ENCODE measurements at regions not wholly inside any gene's neighbourhood (a gene's known extent, or its start where the extent isn't known, plus 50 kb on each side); places are given as distances from the start of the nearest gene placed in this dataset.

DNA sequence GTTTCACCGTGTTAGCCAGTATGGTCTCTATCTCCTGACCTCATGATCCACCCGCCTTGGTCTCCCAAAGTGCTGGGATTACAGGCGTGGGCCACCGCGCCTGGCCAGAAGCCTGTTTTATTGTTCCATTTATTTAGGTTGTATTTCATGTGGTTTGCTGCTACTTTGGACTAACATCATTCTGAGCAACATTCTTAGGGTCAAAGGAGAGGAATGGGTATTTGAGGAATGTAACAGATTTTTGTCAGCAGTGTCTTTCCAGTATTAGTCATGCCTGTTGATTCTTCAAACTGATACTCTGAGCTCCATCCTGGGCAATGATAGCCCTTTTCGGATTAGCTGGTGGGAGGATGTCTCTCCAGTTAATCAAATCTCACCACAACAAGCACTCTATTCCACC is 213.0 kb upstream of the CITED2 start:
- DNase-seq (ENCODE audit: low read depth, low spot score), result no peak
- Mint-ChIP-seq H3K4me1 (peaks cover 53% of the 10 kb centered on the region), H3K27ac (ENCODE audit: unreplicated experiment) (no peak overlapping the region), H3K9me3 (peaks cover 2% of the 10 kb centered on the region), H3K36me3 (ENCODE audit: low read depth) (no peaks in the 10 kb centered on the region), H3K27me3 (ENCODE audit: low read depth) (no peaks in the 10 kb centered on the region), H3K4me3 (no peak overlapping the region)
- TF ChIP-seq CTCF (conservative IDR thresholded peaks at IDR 0.05), result no peak

DNA sequence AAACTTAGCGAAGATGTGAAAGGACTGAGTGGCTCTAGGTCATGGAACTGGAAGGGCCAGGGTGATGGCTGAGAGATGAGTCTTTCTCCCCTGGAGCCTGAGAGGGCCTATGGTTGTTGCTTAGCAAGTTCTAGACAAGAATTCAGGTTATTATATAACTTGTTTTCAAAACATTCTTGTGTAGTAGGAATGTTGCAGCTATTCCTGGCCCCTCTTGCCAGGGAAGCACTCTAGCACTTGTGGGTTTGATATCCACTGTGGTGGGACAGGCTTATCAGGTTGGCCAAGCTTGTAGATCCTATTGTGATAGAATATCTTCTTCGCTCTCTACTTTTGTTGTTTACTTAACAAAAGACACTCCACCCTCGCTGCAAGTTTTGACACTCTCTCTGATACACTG is 211.8 kb upstream of the CITED2 start:
- H3K27ac Mint-ChIP-seq (ENCODE audit: unreplicated experiment), result no peak overlapping the region
- DNase-seq (ENCODE audit: low read depth, low spot score), result no peak
- peaks cover 41% of the 10 kb centered on the region for H3K4me1 Mint-ChIP-seq
- no peak for TF ChIP-seq CTCF (conservative IDR thresholded peaks at IDR 0.05)
- peaks cover 2% of the 10 kb centered on the region for H3K9me3 Mint-ChIP-seq
- no peak overlapping the region for H3K4me3 Mint-ChIP-seq
- H3K27me3 Mint-ChIP-seq (ENCODE audit: low read depth), result no peaks in the 10 kb centered on the region
- H3K36me3 Mint-ChIP-seq (ENCODE audit: low read depth), result no peaks in the 10 kb centered on the region

GRCh38 chr6:139584599-139584998 is 210.2 kb upstream of the CITED2 start:
- H3K4me1 Mint-ChIP-seq, result peaks cover 29% of the 10 kb centered on the region
- peaks cover 2% of the 10 kb centered on the region for H3K9me3 Mint-ChIP-seq
- no peak overlapping the region for H3K4me3 Mint-ChIP-seq
- H3K27me3 Mint-ChIP-seq (ENCODE audit: low read depth), result no peaks in the 10 kb centered on the region
- DNase-seq (ENCODE audit: low read depth, low spot score), result no peak
- TF ChIP-seq CTCF (conservative IDR thresholded peaks at IDR 0.05), result no peak
- no peaks in the 10 kb centered on the region for H3K36me3 Mint-ChIP-seq (ENCODE audit: low read depth)
- no peak overlapping the region for H3K27ac Mint-ChIP-seq (ENCODE audit: unreplicated experiment)

GRCh38 chr6:139583420-139583819 is 209.0 kb upstream of the CITED2 start:
- H3K4me1 Mint-ChIP-seq, result peaks cover 18% of the 10 kb centered on the region
- no peak overlapping the region for H3K4me3 Mint-ChIP-seq

GRCh38 chr6:139582956-139583355 is 208.5 kb upstream of the CITED2 start:
- no peaks in the 10 kb centered on the region for H3K36me3 Mint-ChIP-seq (ENCODE audit: low read depth)
- H3K27ac Mint-ChIP-seq (ENCODE audit: unreplicated experiment), result no peak overlapping the region
- H3K27me3 Mint-ChIP-seq (ENCODE audit: low read depth), result no peaks in the 10 kb centered on the region
- H3K4me3 Mint-ChIP-seq, result no peak overlapping the region
- H3K4me1 Mint-ChIP-seq, result peaks cover 17% of the 10 kb centered on the region
- H3K9me3 Mint-ChIP-seq, result peaks cover 2% of the 10 kb centered on the region
- TF ChIP-seq CTCF (conservative IDR thresholded peaks at IDR 0.05), result no peak
- DNase-seq (ENCODE audit: low read depth, low spot score), result no peak

More at GRCh38 chr6:139583420-139583819, 209.0 kb upstream of the CITED2 start:
- H3K9me3 Mint-ChIP-seq, result peaks cover 2% of the 10 kb centered on the region
- no peaks in the 10 kb centered on the region for H3K36me3 Mint-ChIP-seq (ENCODE audit: low read depth)
- H3K27me3 Mint-ChIP-seq (ENCODE audit: low read depth), result no peaks in the 10 kb centered on the region
- no peak for DNase-seq (ENCODE audit: low read depth, low spot score)
- no peak overlapping the region for H3K27ac Mint-ChIP-seq (ENCODE audit: unreplicated experiment)
- no peak for TF ChIP-seq CTCF (conservative IDR thresholded peaks at IDR 0.05)

DNA sequence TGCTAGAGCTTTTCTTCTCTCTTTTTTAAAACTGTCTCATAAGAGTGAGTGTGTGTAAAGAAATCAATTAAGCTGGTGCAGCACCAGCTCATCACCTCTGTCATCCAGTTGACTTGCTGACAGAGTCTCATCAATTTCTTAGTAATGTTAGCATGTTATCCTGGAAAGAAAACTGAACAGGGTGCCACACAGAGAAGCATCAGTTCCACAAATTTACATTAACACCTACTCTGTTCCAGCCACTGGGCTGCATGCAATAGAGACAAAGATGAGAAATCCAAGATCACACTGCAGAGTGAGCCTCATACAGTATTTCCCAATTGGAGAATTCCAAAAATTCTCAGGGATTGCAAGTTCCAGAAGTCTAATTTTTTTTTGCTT is 207.0 kb upstream of the CITED2 start:
- no peak for TF ChIP-seq CTCF (conservative IDR thresholded peaks at IDR 0.05)
- no peaks in the 10 kb centered on the region for H3K36me3 Mint-ChIP-seq (ENCODE audit: low read depth)
- H3K4me3 Mint-ChIP-seq, result no peak overlapping the region
- H3K9me3 Mint-ChIP-seq, result peaks cover 2% of the 10 kb centered on the region
- no peak for DNase-seq (ENCODE audit: low read depth, low spot score)
- H3K27ac Mint-ChIP-seq (ENCODE audit: unreplicated experiment), result no peak overlapping the region
- peaks cover 21% of the 10 kb centered on the region for H3K4me1 Mint-ChIP-seq
- H3K27me3 Mint-ChIP-seq (ENCODE audit: low read depth), result no peaks in the 10 kb centered on the region

All from neural crest cell (in vitro differentiated cells).